GM04504 (cell line): ENCODE measurements at regions not wholly inside any gene's neighbourhood (a gene's known extent, or its start where the extent isn't known, plus 50 kb on each side); places are given as distances from the start of the nearest gene placed in this dataset.

Experiments
- DNase-seq: peaks from one replicate; pipeline ENCODE4 v3.0.0-alpha.2; 2012; ENCODE audit warnings: low read depth

GRCh38 chr4:11534623-11535302, 106.1 kb upstream of the HS3ST1 start:
- DNase-seq = no peak

- DNase-seq = no peak
These were observed 103.4 kb upstream of the HS3ST1 start for GRCh38 chr4:11532138-11532537.

GRCh38 chr4:11529625-11530201, 101.0 kb upstream of the HS3ST1 start:
- DNase-seq = no peak

GRCh38 chr4:11525085-11525484, 96.4 kb upstream of the HS3ST1 start:
- no peak for DNase-seq

- no peak for DNase-seq
These were observed 90.1 kb upstream of the HS3ST1 start for GRCh38 chr4:11518754-11519153.

GRCh38 chr4:11514779-11515419, 86.2 kb upstream of the HS3ST1 start:
- DNase-seq = no peak

GRCh38 chr4:11514003-11514402, 85.3 kb upstream of the HS3ST1 start:
- DNase-seq = no peak

- DNase-seq = no peak
These were observed 84.2 kb upstream of the HS3ST1 start for GRCh38 chr4:11512871-11513270.

GRCh38 chr4:11511321-11511720, 82.6 kb upstream of the HS3ST1 start:
- no peak for DNase-seq

- DNase-seq = no peak
These were observed 79.2 kb upstream of the HS3ST1 start for GRCh38 chr4:11507920-11508319.

- no peak for DNase-seq
These were observed 77.5 kb upstream of the HS3ST1 start for GRCh38 chr4:11506194-11506593.

GRCh38 chr4:11505221-11505971, 76.7 kb upstream of the HS3ST1 start:
- no peak for DNase-seq

GRCh38 chr4:11503166-11503565, 74.5 kb upstream of the HS3ST1 start:
- DNase-seq = no peak

- no peak for DNase-seq
These were observed 69.3 kb upstream of the HS3ST1 start for GRCh38 chr4:11497972-11498371.

- DNase-seq = no peak
These were observed 68.6 kb upstream of the HS3ST1 start for GRCh38 chr4:11497212-11497806.

GRCh38 chr4:11496351-11496829, 67.7 kb upstream of the HS3ST1 start:
- no peak for DNase-seq

- no peak for DNase-seq
These were observed 67.1 kb upstream of the HS3ST1 start for GRCh38 chr4:11495818-11496217.

- DNase-seq = no peak
These were observed 66.6 kb upstream of the HS3ST1 start for GRCh38 chr4:11495291-11495690.

GRCh38 chr4:11494232-11494631, 65.5 kb upstream of the HS3ST1 start:
- DNase-seq = no peak

- no peak for DNase-seq
These were observed 60.9 kb upstream of the HS3ST1 start for GRCh38 chr4:11489453-11490083.

GRCh38 chr4:11488657-11489452, 60.2 kb upstream of the HS3ST1 start:
- DNase-seq = no peak
